Type B pancreatic cell (in vitro differentiated cells): ENCODE measurements at regions not wholly inside any gene's neighbourhood (a gene's known extent, or its start where the extent isn't known, plus 50 kb on each side); places are given as distances from the start of the nearest gene placed in this dataset.

ENCODE experiments used
- DNase-seq: peaks from one replicate; pipeline ENCODE4 v3.0.0; 2021; ENCODE audit warnings: mixed read lengths; ENCODE audit not compliant: unreplicated experiment; ENCODE audit errors: extremely low spot score
- H3K27ac Mint-ChIP-seq: 2 replicates; pipeline ENCODE4 v1.8.0; 2021; ENCODE audit warnings: mild to moderate bottlenecking, mixed read lengths
- H3K27me3 Mint-ChIP-seq: 2 replicates; pipeline ENCODE4 v1.8.0; 2021; ENCODE audit warnings: mixed read lengths
- H3K36me3 Mint-ChIP-seq: 2 replicates; pipeline ENCODE4 v1.8.0; 2021; ENCODE audit warnings: mixed read lengths
- H3K4me1 Mint-ChIP-seq: one replicate; pipeline ENCODE4 v1.8.0; 2021; ENCODE audit warnings: mixed read lengths; ENCODE audit not compliant: unreplicated experiment
- H3K4me3 Mint-ChIP-seq: 2 replicates; pipeline ENCODE4 v1.8.0; 2021; ENCODE audit warnings: mild to moderate bottlenecking, mixed read lengths
- H3K9me3 Mint-ChIP-seq: 2 replicates; pipeline ENCODE4 v1.8.0; 2021; ENCODE audit warnings: mixed read lengths
- CTCF ChIP-seq: fragments of 200-600 bp; sonication (generic); conservative IDR thresholded peaks from 2 replicates; pipeline ENCODE4 v1.5.0; 2021; ENCODE audit warnings: antibody characterized with exemption, mild to moderate bottlenecking

- H3K9me3 Mint-ChIP-seq, result no peaks in the 10 kb centered on the region
- DNase-seq, result peak; percentile 60
- H3K36me3 Mint-ChIP-seq, result no peaks in the 10 kb centered on the region
- H3K27ac Mint-ChIP-seq, result no peak overlapping the region
- no peak for TF ChIP-seq CTCF
- H3K4me3 Mint-ChIP-seq, result no peak overlapping the region
- peaks cover 4% of the 10 kb centered on the region for H3K4me1 Mint-ChIP-seq
- peaks cover 55% of the 10 kb centered on the region for H3K27me3 Mint-ChIP-seq
Observed at GRCh38 chr2:120425014-120425413, 79.1 kb downstream of the INHBB start.

- DNase-seq, result no peak
- Mint-ChIP-seq H3K9me3 (no peaks in the 10 kb centered on the region), H3K27ac (no peak overlapping the region), H3K4me1 (peaks cover 5% of the 10 kb centered on the region), H3K36me3 (no peaks in the 10 kb centered on the region), H3K4me3 (no peak overlapping the region), H3K27me3 (peaks cover 32% of the 10 kb centered on the region)
- no peak for TF ChIP-seq CTCF
Observed at GRCh38 chr2:120428748-120429147, 82.8 kb downstream of the INHBB start.

GRCh38 chr2:120429586-120430500 lies 83.9 kb downstream of the INHBB start:
- TF ChIP-seq CTCF, result no peak
- Mint-ChIP-seq H3K27me3 (peaks cover 27% of the 10 kb centered on the region), H3K9me3 (no peaks in the 10 kb centered on the region), H3K27ac (no peak overlapping the region), H3K4me3 (no peak overlapping the region), H3K36me3 (no peaks in the 10 kb centered on the region), H3K4me1 (peaks cover 5% of the 10 kb centered on the region)
- peak; percentile 62 for DNase-seq

GRCh38 chr2:120430501-120430830 lies 84.5 kb downstream of the INHBB start:
- Mint-ChIP-seq H3K27ac (no peak overlapping the region), H3K9me3 (no peaks in the 10 kb centered on the region), H3K4me3 (no peak overlapping the region), H3K27me3 (peaks cover 27% of the 10 kb centered on the region), H3K4me1 (peaks cover 5% of the 10 kb centered on the region), H3K36me3 (no peaks in the 10 kb centered on the region)
- no peak for TF ChIP-seq CTCF
- peak; percentile 62 for DNase-seq

- no peak overlapping the region for H3K27ac Mint-ChIP-seq
- no peaks in the 10 kb centered on the region for H3K9me3 Mint-ChIP-seq
- DNase-seq, result no peak
- peaks cover 5% of the 10 kb centered on the region for H3K4me1 Mint-ChIP-seq
- no peak overlapping the region for H3K4me3 Mint-ChIP-seq
- no peaks in the 10 kb centered on the region for H3K36me3 Mint-ChIP-seq
- no peak for TF ChIP-seq CTCF
- H3K27me3 Mint-ChIP-seq, result peaks cover 26% of the 10 kb centered on the region
Observed at GRCh38 chr2:120430957-120431356, 85.0 kb downstream of the INHBB start.
